ENCODE measurements at regions not wholly inside any gene's neighbourhood (a gene's known extent, or its start where the extent isn't known, plus 50 kb on each side); places are given as distances from the start of the nearest gene placed in this dataset.

DNA sequence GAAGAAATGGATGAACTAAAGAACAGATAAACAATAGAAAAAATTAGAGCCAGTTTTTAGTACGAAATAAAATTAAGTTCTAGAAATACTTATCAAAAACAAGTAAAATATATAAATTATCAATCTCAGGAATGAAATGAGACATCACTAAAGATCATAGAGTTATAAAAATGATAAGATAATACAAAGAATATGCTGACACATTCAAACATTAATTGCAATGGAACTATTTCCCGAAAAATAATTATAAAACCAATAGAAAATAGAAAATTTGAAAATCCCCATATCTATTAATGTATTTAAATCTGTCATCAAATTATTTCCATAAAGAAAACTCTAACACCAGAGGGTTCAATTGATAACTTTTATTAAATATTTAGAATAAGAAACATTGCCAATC is 458.1 kb upstream of the MBL2 start:
- no peak overlapping the region for H3K27ac ChIP-seq
- TF ChIP-seq, protein P1, sequence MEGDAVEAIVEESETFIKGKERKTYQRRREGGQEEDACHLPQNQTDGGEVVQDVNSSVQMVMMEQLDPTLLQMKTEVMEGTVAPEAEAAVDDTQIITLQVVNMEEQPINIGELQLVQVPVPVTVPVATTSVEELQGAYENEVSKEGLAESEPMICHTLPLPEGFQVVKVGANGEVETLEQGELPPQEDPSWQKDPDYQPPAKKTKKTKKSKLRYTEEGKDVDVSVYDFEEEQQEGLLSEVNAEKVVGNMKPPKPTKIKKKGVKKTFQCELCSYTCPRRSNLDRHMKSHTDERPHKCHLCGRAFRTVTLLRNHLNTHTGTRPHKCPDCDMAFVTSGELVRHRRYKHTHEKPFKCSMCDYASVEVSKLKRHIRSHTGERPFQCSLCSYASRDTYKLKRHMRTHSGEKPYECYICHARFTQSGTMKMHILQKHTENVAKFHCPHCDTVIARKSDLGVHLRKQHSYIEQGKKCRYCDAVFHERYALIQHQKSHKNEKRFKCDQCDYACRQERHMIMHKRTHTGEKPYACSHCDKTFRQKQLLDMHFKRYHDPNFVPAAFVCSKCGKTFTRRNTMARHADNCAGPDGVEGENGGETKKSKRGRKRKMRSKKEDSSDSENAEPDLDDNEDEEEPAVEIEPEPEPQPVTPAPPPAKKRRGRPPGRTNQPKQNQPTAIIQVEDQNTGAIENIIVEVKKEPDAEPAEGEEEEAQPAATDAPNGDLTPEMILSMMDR (IDR thresholded peaks at IDR 0.05): no peak

DNA sequence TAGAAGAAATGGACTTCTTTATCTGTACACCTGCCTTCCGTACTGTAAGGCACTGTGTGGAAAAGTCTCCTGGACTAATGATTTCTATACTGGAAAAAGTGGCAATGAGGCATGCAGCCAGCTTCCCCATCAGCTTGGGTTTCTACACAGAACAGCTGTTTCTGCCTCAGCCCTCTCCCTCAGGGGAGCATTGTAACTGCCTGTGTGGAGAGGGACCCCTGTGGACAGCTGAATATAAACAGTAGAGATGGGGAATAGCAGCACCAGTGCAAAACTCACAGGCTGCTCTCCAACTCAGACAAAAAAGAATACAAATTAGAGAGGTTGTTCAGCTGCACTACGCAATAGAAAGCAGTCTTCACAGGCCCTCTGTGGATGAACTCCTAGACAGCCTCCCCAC is 451.3 kb upstream of the MBL2 start:
- no peak overlapping the region for H3K27ac ChIP-seq
- no peak for TF ChIP-seq ZFX (IDR thresholded peaks at IDR 0.05; ENCODE audit: borderline replicate concordance)
- TF ChIP-seq, protein P1 (IDR thresholded peaks at IDR 0.05): no peak

DNA sequence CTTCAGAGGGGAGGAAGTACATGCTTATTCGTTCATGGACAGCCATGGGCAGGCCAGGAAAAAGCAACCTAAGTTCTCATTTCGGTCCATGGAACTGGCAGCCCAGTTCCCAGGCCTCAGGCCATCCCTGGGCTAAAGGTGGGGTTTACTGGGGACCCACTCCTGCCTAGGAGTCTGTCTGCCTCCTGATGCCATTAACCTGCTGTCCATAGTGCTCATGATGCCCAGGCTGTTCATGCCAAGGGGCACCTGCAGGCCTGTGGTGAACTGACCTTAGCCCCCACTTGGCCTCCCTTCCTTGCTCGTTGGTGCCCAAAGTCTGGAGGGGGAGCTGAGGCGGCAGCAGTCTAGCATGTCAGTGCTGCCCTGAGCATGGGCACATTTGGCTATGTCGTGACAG is 450.2 kb upstream of the MBL2 start:
- H3K27ac ChIP-seq: no peak overlapping the region
- TF ChIP-seq, protein P1 (IDR thresholded peaks at IDR 0.05): no peak
- no peak for TF ChIP-seq ZFX (IDR thresholded peaks at IDR 0.05; ENCODE audit: borderline replicate concordance)

DNA sequence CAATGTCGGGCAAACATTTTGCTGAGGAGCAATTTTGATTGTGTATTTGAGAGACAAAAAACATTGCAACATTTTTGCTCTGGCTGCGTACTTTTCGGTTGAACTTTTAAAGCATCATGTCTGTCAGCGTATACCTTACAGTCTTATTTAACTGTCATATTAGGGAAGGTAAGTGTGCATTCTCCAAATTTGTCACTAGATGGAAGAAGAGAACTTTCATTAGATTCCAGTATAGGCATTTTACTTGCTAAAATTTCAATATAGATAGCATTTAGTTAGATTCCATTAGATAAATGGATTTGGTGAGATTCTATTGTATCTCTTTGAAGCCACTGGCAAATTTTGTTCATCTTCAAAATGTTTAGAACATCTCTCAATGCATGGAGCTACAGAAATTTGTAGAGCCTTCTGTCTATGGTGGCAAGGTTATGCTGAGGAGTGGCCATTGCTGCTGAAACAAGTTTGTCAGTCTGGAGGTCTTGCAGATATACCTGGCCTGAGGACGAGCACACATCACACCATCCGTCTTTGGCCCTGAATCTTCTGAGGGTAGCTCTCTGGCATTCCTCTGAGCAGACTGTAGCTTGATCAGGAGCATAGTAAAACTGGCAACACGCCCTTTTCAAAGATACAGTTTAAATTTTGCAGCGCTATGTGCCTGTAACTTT is 437.5 kb upstream of the MBL2 start:
- H3K27ac ChIP-seq: no peak overlapping the region
- TF ChIP-seq, protein P1 (IDR thresholded peaks at IDR 0.05): peak; percentile 38
- TF ChIP-seq ZFX (IDR thresholded peaks at IDR 0.05; ENCODE audit: borderline replicate concordance): no peak

DNA sequence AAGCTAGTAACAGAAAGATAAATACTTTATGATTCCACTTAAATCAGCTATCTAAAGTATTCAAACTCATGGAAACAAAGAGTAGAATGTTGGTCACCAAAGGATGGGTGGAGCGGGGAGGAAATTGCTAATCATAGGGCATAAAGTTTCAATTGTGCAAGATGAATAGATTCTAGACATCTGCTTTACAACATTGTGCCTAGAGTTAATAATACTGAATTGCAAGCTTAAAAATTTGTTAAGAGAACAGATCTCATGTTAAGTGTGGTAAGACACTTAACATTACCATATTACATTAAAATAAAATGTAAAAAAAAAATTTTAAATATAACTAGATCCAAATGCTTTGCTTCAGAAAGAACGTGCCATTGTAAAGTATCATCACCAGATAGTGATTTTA is 411.1 kb upstream of the MBL2 start:
- no peak overlapping the region for H3K27ac ChIP-seq
- TF ChIP-seq, protein P1 (IDR thresholded peaks at IDR 0.05): no peak
- TF ChIP-seq ZFX (IDR thresholded peaks at IDR 0.05; ENCODE audit: borderline replicate concordance): no peak

DNA sequence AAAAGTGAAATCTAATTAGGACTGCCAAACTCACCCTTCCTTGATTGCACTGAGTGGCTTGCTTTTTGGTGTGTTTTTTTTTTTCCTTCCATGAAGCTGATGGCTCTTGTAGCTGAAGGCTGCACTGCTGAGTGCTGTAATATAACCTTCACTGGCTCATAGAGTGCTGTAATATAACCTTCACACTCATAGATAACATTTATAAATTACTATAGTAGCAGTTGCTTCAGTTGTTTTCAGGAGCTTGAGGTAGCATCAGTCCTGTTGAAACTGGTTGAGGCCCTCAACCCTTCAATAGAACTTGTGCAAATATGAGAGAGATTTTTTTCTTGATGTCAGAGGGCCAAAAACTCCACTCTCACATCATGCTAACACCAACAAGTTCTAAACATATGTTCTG is 404.9 kb upstream of the MBL2 start:
- H3K27ac ChIP-seq: no peak overlapping the region
- TF ChIP-seq, protein P1 (IDR thresholded peaks at IDR 0.05): no peak
- TF ChIP-seq ZFX (IDR thresholded peaks at IDR 0.05; ENCODE audit: borderline replicate concordance): no peak

DNA sequence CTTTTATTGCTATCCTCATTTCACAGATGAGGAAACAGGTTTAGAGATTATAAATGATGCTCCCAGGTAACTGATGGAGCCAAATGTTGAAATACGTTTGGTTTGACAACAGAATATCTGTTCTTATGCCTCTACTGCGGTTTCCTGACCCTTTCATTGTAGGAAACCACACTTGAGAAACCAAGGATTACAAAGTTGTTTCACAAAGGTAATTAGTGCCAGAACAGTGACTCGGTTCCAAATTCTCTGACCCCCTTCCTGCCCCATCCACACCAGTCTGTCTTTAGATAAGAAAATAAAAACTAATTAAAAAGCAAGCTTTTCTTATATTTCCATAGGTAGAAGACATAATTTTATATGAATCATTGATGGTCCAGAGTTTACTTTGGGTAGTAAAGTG is 393.7 kb upstream of the MBL2 start:
- TF ChIP-seq ZFX (IDR thresholded peaks at IDR 0.05; ENCODE audit: borderline replicate concordance): no peak
- TF ChIP-seq, protein P1 (IDR thresholded peaks at IDR 0.05): no peak
- H3K27ac ChIP-seq: no peak overlapping the region

All from 22Rv1 (cell line).